HG02571 (cell line): ENCODE measurements at regions not wholly inside any gene's neighbourhood (a gene's known extent, or its start where the extent isn't known, plus 50 kb on each side); places are given as distances from the start of the nearest gene placed in this dataset.

Experiments
- ATAC-seq: cut with Tn5 transposase; IDR thresholded peaks from one replicate; pipeline ENCODE4 v1.9.1; 2021; ENCODE audit warnings: mild to moderate bottlenecking, moderate library complexity; ENCODE audit not compliant: unreplicated experiment

- ATAC-seq, result no peak
These were observed 316.4 kb upstream of the IGFBP3 start for GRCh38 chr7:46237466-46237865.

- ATAC-seq, result no peak
These were observed 312.7 kb upstream of the IGFBP3 start for GRCh38 chr7:46233585-46234329.

GRCh38 chr7:46230990-46231305 lies 309.9 kb upstream of the IGFBP3 start:
- no peak for ATAC-seq

GRCh38 chr7:46230298-46230989 lies 309.4 kb upstream of the IGFBP3 start:
- no peak for ATAC-seq

- no peak for ATAC-seq
These were observed 308.3 kb upstream of the IGFBP3 start for GRCh38 chr7:46229409-46229808.

- no peak for ATAC-seq
These were observed 305.8 kb upstream of the IGFBP3 start for GRCh38 chr7:46226860-46227259.

GRCh38 chr7:46224363-46224762 lies 303.3 kb upstream of the IGFBP3 start:
- ATAC-seq, result no peak

GRCh38 chr7:46220066-46220630 lies 299.1 kb upstream of the IGFBP3 start:
- no peak for ATAC-seq

GRCh38 chr7:46218461-46219200 lies 297.6 kb upstream of the IGFBP3 start:
- no peak for ATAC-seq

- ATAC-seq, result no peak
These were observed 295.0 kb upstream of the IGFBP3 start for GRCh38 chr7:46215987-46216567.

GRCh38 chr7:46214526-46214925 lies 293.5 kb upstream of the IGFBP3 start:
- no peak for ATAC-seq

GRCh38 chr7:46213154-46213537 lies 292.1 kb upstream of the IGFBP3 start:
- ATAC-seq, result no peak

GRCh38 chr7:46212425-46213153 lies 291.5 kb upstream of the IGFBP3 start:
- no peak for ATAC-seq

- ATAC-seq, result no peak
These were observed 289.4 kb upstream of the IGFBP3 start for GRCh38 chr7:46210467-46210866.

- no peak for ATAC-seq
These were observed 288.7 kb upstream of the IGFBP3 start for GRCh38 chr7:46209611-46210388.

- ATAC-seq, result no peak
These were observed 287.8 kb upstream of the IGFBP3 start for GRCh38 chr7:46208635-46209525.

GRCh38 chr7:46207931-46208634 lies 287.0 kb upstream of the IGFBP3 start:
- no peak for ATAC-seq

GRCh38 chr7:46206476-46207060 lies 285.5 kb upstream of the IGFBP3 start:
- no peak for ATAC-seq
